HG02642 (cell line): ENCODE measurements at regions not wholly inside any gene's neighbourhood (a gene's known extent, or its start where the extent isn't known, plus 50 kb on each side); places are given as distances from the start of the nearest gene placed in this dataset.
A peak's percentile ranks its signal among the peaks of the same experiment; 100 is the strongest.

ENCODE experiments used
- ATAC-seq: cut with Tn5 transposase; IDR thresholded peaks from one replicate; pipeline ENCODE4 v1.9.1; 2021; ENCODE audit warnings: mild to moderate bottlenecking; ENCODE audit not compliant: unreplicated experiment, poor library complexity

- no peak for ATAC-seq
Measured at GRCh38 chr2:221006084-221006483, 566.0 kb downstream of the EPHA4 start.

- no peak for ATAC-seq
Measured at GRCh38 chr2:221016551-221016950, 555.6 kb downstream of the EPHA4 start.

GRCh38 chr2:221018262-221018661 lies 553.8 kb downstream of the EPHA4 start:
- no peak for ATAC-seq

GRCh38 chr2:221019668-221020067 lies 552.4 kb downstream of the EPHA4 start:
- ATAC-seq, result no peak

- no peak for ATAC-seq
Measured at GRCh38 chr2:221022554-221022953, 549.5 kb downstream of the EPHA4 start.

- no peak for ATAC-seq
Measured at GRCh38 chr2:221025398-221025797, 546.7 kb downstream of the EPHA4 start.

GRCh38 chr2:221034026-221034701 lies 537.9 kb downstream of the EPHA4 start:
- no peak for ATAC-seq

GRCh38 chr2:221034973-221035372 lies 537.1 kb downstream of the EPHA4 start:
- no peak for ATAC-seq

GRCh38 chr2:221042926-221043325 lies 529.2 kb downstream of the EPHA4 start:
- ATAC-seq, result no peak

- ATAC-seq, result no peak
Measured at GRCh38 chr2:221044781-221045180, 527.3 kb downstream of the EPHA4 start.

GRCh38 chr2:221050020-221050795 lies 521.9 kb downstream of the EPHA4 start:
- peak; percentile 54 for ATAC-seq

GRCh38 chr2:221051162-221051561 lies 520.9 kb downstream of the EPHA4 start:
- ATAC-seq, result no peak

- no peak for ATAC-seq
Measured at GRCh38 chr2:221060376-221060775, 511.7 kb downstream of the EPHA4 start.

GRCh38 chr2:221063568-221063967 lies 508.5 kb downstream of the EPHA4 start:
- no peak for ATAC-seq

- no peak for ATAC-seq
Measured at GRCh38 chr2:221064058-221064854, 507.8 kb downstream of the EPHA4 start.

- no peak for ATAC-seq
Measured at GRCh38 chr2:221064880-221065279, 507.2 kb downstream of the EPHA4 start.

GRCh38 chr2:221068123-221068522 lies 504.0 kb downstream of the EPHA4 start:
- no peak for ATAC-seq

- no peak for ATAC-seq
Measured at GRCh38 chr2:221070106-221070505, 502.0 kb downstream of the EPHA4 start.

GRCh38 chr2:221073326-221074049 lies 498.6 kb downstream of the EPHA4 start:
- no peak for ATAC-seq

GRCh38 chr2:221074238-221074637 lies 497.9 kb downstream of the EPHA4 start:
- no peak for ATAC-seq
